NCI-H524 (cell line): ENCODE measurements at regions not wholly inside any gene's neighbourhood (a gene's known extent, or its start where the extent isn't known, plus 50 kb on each side); places are given as distances from the start of the nearest gene placed in this dataset.
A peak's percentile ranks its signal among the peaks of the same experiment; 100 is the strongest.
"Not testable (repeated sequence)": the region's sequence is repeated elsewhere in the genome, so short reads cannot be mapped to it uniquely, and the experiment has no call there.

ENCODE experiments used
- DNase-seq, 2 experiments: peaks; one replicate each; lab custom pipeline; 2025; lab: John Stamatoyannopoulos, UW

DNA sequence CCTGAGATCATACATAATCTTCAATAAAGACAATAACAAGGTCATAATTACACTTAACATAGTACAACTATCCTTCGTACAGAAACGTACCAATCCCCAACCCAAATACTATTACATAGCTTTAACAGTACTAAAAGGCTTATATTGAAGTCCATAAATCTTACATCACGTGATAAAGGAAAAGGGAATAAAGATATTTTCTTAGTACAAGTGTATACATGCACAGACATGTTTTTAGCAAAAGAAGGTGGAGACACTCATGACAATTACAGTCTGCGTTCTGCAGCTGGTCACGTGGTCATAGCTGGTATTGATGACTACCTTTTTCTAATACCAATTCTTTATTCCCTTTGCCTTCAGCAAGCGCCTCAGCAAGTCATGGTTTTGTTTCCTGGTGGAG is 464.5 kb upstream of the SLITRK5 start:
- no peak for DNase-seq

DNA sequence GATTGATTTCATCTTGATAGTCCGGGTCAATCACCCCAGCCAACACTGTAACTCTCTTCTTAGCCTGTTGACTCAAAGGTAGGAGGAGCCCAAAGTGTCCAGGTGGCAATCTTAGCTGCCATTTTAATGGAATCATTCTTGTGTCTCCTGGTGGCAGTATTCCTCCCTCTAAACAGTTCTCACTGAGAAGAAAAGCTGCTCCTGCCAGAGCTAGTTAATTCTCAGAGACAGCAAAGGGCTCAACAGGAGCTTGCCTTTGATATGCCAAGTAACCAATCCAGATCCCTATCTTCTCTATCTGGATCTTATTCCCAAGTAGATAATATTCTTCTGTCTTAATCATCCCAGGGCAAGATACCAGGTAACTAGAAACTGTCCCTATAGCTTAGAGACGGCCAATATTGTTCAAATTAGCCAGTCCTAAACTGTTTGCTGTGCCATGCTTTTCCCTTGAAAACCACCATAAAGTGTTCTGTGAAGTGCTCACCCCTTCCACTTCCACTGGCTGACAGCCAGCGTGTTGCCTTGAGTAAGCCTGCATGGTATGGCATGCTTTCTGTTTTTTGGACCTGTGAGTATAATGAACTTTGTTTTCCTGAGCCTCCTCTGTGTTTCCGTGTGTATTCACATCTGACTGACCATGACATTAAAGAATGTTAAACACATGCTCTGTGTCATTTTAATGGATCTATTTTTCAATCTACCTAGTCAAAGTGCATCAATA is 463.7 kb upstream of the SLITRK5 start:
- no peak for DNase-seq

DNA sequence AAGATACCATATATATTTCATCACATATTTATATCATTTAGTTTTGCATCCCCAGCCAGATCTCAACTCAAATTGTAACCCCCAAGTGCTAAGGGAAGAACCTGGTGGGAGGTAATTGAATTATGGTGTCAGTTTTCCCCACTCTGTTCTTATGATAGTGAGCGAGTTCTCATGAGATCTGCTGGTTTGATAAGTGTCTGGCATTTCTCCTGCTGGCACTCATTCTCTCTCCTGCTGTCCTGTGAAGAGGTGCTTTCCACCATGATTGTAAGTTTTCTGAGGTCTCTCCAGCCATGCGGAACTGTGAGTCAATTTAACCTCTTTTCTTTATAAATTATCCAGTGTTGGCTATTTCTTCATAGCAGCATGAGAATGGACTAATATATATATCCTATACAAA is 462.5 kb upstream of the SLITRK5 start:
- no peak for DNase-seq

GRCh38 chr13:87234981-87235380 is 436.2 kb upstream of the SLITRK5 start:
- DNase-seq = no peak

DNA sequence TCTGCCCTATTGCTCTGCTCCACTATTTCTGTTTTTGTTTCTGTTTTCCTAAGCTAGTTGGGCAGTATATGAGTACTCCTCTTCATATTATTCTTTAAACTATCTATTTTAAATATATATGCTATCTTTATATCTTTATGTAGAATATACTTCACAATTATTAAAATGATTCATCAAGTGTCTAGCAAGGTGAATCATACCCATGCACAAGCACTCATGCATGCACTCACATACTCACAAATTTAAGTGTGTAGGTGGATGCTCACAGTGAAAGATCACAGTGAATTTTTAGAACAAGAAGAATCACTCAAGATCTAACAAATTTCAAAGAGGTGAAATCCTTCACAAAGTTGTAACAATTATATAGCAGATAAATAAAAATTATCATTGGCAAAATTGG is 435.6 kb upstream of the SLITRK5 start:
- no peak for DNase-seq

DNA sequence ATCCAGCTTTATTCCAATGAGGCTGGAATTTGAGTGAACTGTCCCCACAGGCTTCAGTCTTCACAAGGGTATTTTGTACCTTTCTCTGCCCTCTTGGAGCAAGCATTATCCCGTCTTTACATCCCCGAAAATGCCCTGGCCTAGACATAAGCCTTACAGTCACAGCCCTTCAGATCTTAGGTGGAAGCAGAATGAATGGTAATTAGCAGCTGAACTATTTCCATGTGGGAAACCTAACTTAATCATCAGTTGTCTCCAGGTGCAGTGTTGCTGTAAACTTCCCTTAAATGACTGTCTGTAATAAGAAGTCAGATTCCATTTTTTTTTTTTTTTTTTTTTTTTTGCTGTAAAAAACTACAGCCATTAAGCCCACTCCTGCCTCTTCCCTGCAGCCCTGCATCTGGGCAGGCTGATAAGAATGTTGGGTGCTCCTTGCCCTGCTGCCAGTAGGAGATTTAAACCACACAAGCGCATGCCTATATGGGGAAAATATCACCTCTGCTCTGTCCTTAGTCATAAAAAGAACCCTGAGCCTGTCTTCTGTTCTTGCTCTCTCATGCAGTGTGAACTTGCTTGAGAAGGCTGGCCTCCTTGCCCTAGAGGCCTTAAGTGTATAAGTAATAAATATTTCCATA is 426.8 kb upstream of the SLITRK5 start:
- DNase-seq = no peak

GRCh38 chr13:87249847-87250246 is 421.3 kb upstream of the SLITRK5 start:
- not testable (repeated sequence) for DNase-seq

DNA sequence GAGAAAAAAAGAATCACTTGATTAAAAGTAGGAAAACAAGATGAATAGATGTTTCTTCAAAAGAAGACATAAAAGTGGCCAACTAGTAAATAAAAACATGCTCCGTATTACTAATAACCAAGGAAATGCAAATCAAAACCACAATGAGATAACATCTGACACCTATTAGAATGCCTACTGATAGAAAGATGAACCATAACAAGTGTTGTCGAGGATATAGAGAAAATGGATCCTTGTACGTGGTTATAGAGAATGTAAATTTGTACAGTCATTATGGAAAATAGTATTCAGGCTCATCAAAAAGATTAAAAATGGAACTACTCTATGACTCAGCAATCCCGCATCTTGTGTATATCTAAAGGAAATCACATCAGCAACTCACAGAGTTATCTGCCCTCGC is 415.8 kb upstream of the SLITRK5 start:
- no peak for DNase-seq

DNA sequence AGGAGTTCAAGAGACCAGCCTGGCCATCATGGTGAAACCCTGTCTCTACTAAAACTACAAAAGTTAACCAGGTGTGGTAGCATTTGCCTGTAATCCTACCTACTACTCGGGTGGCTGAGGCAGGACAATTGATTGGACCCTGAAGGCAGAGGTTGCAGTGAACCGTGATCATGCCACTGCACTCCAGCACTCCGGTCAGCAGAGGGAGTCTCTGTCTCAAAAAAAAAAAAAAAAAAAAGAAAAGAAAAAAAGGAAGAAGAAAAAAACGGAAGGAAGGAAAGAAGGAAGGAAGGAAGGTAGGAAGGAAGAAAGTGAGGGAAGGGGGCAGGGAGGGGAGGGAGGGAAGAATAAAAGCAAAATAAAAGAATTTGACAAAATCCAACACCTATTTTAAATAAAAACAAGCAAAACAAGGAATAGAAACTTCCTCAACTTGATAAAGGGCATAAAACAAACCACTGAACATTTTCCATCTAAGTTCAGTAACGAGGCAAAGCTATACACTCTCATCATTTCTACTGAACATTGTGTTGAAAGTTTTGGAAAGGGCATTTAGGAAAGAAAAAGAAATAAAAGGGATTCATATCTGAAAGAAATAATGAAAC is 411.6 kb upstream of the SLITRK5 start:
- DNase-seq = no peak

DNA sequence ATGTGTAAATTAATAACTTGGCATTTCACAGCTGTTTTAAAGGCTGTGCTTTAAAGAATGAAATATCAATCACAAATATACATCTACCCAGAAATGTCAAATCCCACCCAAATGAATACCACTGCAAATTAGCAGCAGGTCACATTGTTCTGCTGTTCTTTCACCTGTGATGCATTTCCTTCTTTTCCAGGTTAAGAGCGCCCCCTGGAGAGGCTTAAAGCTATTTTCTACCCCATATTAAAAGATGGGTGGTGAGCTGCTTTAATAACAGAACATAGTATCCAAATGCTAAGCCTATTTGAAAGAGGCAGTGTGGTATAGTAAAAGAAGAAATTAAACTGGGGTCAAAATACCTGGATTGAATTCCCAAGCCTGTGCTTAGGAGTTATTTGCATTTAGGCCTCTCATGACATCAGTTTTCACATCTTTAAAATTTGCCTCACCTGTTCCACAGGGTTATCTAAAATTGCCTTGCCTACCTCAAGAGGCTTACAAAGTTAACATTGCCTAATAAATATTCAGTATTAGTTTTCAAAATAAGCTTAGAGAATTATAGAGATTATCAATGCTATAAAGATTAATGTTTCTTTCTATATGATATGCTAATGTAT is 396.9 kb upstream of the SLITRK5 start:
- DNase-seq = peak in 1 of 2 experiments; percentile 65

GRCh38 chr13:87280139-87280538 is 391.0 kb upstream of the SLITRK5 start:
- DNase-seq = no peak

GRCh38 chr13:87287721-87288120 is 383.4 kb upstream of the SLITRK5 start:
- DNase-seq = no peak

- DNase-seq = no peak
Observed at GRCh38 chr13:87295636-87296035, 375.5 kb upstream of the SLITRK5 start.

GRCh38 chr13:87302034-87302433 is 369.1 kb upstream of the SLITRK5 start:
- no peak for DNase-seq

GRCh38 chr13:87302931-87303330 is 368.2 kb upstream of the SLITRK5 start:
- DNase-seq = no peak

- DNase-seq = no peak
Observed at GRCh38 chr13:87311165-87311564, 360.0 kb upstream of the SLITRK5 start.

DNA sequence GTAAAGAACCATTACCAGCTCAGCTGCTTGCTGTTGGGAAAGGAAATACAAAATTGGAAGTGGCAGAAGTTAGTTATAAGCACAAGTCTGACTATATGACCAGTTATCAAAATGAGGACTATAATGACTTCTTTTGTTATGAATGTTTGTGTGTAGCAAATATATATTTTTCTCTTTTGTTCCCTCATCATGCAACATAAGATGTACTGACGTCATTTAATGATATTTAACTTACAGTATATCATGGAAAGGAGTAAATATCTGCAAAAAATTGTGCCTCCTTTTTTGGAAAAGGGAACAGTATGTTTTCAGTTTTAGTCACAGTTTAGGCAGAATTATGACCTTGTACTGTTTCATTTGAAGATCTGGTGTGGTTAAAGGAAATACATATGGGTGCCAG is 356.3 kb upstream of the SLITRK5 start:
- DNase-seq = no peak

DNA sequence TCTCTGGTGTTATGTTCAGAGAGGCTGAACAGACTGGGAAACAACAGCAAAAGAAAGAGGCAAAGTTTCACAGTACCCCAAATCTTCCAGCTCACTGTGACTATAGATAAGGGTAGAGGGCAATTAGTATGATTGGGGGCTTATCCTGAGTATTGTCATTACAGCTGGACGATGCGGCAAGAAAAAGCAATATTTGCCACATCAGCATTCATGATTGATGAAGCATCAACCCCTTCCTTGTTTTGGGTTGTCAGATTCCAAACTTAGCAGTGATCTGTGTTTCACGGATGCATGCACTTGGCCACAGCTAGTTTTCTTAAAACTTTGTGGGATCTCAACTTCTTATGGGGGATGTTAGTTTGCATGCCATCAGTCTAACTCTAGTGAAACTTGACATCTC is 348.8 kb upstream of the SLITRK5 start:
- no peak for DNase-seq

GRCh38 chr13:87324558-87324957 is 346.6 kb upstream of the SLITRK5 start:
- DNase-seq = no peak

DNA sequence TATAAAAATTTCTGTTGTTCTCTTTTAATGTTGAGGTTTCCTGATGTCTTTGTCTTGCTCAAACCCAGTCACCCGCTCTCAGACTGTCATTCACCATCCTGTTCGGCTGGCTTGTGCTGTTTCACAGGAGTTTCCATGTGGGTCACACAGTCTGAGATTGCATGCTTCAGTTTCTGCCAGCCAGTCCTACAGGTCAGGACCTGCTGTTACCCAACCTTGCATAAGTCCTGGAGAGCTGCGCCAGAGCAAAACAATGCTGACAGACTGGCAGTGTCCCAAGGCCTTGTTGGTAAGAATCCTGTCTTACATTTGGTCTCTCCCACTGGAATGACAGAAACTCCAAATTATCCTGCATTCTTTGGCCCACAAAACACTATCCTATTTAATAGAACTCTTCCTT is 340.0 kb upstream of the SLITRK5 start:
- no peak for DNase-seq

- no peak for DNase-seq
Observed at GRCh38 chr13:87333599-87333998, 337.6 kb upstream of the SLITRK5 start.

DNA sequence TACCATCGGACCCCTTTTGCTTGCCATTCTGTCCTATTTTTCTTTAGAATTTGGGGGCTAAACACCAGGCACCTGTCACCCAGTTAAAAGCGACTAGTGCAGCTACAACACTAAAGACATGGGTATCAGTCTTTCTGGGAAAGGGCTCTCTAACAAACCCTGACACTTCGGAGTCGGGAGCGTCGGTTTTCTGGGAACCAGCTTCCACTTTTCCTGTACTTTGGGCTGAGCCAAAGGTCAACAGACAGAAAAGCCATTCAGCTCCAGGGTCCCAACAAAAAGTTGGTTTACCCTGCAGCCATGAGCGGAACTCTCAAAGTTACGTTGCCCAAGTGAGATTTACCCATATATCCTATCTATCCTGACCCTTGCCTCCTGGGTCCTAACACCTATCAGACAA is 337.0 kb upstream of the SLITRK5 start:
- DNase-seq = no peak

DNA sequence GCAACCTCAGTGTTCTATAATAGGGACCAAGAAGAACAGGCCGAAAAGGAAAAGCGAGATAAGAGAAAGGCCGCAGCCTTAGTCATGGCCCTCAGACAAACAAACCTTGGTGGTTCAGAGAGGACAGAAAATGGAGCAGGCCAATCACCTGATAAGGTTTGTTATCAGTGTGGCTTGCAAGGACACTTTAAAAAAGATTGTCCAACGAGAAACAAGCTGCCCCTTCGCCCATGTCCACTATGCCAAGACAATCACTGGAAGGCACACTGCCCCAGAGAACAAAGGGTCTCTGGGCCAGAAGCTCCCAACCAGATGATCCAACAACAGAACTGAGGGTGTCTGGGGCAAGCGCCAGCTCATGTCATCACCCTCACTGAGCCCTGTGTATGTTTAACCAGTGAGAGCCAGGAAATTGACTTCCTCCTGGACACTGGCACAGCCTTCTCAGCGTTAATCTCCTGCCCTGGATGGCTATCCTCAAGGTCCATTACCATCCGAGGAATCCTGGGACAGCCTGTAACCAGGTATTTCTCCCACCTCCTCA is 334.8 kb upstream of the SLITRK5 start:
- not testable (repeated sequence) for DNase-seq
